ENCODE measurements at regions not wholly inside any gene's neighbourhood (a gene's known extent, or its start where the extent isn't known, plus 50 kb on each side); places are given as distances from the start of the nearest gene placed in this dataset.

- TF ChIP-seq POLR2A (IDR thresholded peaks at IDR 0.05; ENCODE audit: low read depth, low read length): peak; percentile 42; the same call in 1 of the 2 replicates
- TF ChIP-seq POLR2AphosphoS5 (IDR thresholded peaks at IDR 0.05; ENCODE audit: low read depth, low read length): no peak
- TF ChIP-seq TAF1 (IDR thresholded peaks at IDR 0.05; ENCODE audit: low read depth, low read length): no peak; the same call in 1 of the 2 replicates
- TF ChIP-seq POU2F2 (IDR thresholded peaks at IDR 0.05; ENCODE audit: low read depth, low read length): no peak
- no peak for TF ChIP-seq SPI1 (IDR thresholded peaks at IDR 0.05; ENCODE audit: low read depth, low read length)
Measured at GRCh38 chr7:26101361-26102151, 50.4 kb upstream of the NFE2L3 start.
